ENCODE measurements at regions not wholly inside any gene's neighbourhood (a gene's known extent, or its start where the extent isn't known, plus 50 kb on each side); places are given as distances from the start of the nearest gene placed in this dataset.

DNA sequence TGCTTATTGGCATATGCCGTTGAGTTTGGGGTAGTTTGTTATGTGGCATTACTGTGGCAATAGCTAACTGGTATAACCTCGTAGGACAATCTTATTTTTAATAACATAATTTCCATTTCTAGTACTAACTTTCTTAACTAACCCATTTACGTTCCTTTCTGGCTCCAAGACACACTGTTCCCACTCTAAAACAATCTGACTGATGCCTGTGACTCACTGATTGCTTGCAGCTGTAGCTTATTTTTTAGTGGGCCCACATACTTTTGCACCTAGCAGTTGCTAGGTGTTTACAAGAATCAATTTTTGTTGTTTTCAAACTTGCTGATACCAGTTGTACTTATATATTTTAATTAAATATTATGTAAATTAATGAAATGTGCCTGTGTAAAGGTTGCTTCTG lies 52.2 kb downstream of the FAT3 start:
- DNase-seq (ENCODE audit: low read depth) = peak; percentile 15

DNA sequence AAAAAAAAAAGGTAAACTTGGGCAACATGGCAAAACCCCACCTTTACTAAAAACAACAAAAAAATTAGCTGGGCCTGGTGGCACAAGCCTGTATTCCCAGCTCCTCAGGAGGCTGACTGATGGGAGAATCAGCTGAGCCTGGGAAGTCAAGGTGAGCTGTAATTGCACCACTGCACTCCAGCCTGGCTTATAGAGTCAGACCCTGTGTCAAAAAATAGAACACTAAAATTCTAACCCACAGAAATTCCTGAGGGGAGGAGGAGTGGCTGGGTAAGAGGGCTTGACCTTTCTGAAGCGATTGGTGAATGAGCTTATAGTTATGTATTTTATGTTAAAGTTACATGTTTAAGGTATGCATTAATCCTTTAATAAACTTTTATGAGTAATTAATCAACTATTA lies 53.3 kb downstream of the FAT3 start:
- DNase-seq (ENCODE audit: low read depth) = no peak

DNA sequence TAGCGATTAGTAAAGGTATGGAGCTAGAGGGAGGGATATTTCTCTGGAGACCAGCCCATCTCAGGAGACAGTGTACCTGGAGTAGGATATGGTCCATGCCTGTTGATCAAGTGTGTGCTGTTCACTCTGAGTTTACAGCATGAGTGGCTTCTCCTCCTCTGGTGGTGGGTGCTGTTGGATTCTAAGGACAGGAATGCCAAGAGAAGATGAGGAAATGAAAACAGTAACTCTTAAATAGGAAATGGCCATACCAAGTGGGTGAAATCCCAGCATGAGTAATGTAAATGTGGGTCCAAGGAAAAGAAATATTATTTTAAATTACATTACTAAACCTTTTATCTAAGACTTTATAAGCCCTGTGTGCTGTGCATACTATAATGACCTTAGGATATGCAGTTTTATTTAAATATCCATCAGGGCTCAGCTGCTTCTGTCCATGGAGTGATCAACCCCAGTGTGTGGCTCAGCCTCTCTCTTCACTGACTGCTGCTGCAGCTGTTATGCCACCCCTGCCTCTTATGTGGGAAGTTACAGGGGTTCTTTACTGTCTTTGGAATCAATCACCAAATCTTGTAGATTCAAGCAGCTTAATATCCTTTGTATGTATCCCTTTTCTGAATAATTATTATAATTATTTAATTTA lies 54.3 kb downstream of the FAT3 start:
- no peak for DNase-seq (ENCODE audit: low read depth)

DNA sequence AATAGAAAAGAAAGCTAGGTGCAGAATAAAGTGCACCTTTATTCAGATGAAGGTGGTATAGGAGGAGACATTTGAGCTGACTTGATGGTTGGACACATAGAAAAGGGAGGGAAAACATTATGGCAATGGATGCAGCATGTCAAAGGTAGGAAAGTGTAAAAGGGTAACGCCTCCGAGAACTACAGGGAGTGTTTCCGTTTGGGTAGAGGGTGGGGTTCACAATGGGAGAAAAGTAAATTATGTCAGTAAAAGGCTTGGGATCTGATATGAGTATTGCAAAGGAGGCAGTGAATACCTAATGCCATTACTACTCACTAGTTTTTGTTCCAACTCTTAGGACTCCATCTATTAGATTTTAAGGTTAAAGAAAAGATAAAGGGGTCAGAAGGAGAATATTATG lies 59.5 kb downstream of the FAT3 start:
- no peak for DNase-seq (ENCODE audit: low read depth)

DNA sequence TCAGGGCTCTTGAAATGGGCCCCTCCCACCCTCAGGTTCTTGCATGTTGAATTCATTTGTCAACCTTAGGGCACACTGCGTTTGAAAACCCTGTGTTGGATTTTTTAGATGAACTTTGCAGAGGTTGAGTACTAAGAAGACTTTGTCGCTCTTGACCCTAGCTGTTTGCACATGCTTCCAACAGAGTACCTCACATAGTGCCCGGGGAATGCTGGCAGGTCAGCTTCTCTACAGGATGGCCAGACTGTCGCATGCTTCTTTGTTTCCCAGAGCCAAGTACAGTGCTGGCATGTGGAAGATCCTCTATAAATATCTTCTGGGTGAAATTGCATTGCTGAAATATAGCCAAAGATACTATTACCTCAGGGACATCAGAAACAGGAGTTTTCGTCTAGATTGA lies 59.9 kb downstream of the FAT3 start:
- no peak for DNase-seq (ENCODE audit: low read depth)

DNA sequence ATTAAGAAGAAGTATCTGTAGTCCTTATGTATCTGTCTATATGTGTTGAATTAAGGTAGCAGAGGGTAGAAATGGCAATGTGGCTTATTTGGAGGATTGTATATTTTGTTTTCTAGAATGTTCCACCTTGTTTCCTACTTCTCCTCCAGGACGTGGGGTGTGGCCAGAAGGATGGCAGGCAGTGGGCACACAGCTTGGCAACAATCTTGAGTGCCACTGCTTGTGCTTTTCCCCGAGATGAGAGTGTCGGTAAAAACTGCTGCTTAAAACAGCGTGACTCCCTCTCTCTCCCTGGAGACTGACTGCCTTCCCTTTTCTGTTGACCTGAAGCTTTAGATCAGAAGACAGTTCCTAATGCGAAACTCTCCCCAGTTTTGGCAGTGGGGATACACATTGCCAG lies 61.2 kb downstream of the FAT3 start:
- no peak for DNase-seq (ENCODE audit: low read depth)

DNA sequence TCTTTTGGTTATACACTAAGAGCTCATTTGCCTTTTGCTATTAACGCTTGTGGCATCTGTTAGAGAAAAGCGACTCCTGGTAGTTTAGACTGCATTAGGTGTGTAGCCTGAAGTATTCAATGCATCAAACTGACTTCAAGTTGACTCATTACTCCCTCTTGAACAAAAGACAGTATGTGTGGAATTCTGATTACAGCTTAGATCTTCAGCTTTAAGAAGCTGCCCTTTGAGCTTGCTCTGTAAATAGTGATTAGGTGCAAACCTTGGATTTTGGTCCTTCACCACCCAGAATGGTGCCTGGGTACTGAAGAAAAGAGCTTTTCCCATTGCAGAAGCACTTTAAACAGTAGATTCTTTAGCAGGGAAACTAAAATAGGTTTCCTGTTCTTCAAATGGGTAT lies 62.1 kb downstream of the FAT3 start:
- no peak for DNase-seq (ENCODE audit: low read depth)

DNA sequence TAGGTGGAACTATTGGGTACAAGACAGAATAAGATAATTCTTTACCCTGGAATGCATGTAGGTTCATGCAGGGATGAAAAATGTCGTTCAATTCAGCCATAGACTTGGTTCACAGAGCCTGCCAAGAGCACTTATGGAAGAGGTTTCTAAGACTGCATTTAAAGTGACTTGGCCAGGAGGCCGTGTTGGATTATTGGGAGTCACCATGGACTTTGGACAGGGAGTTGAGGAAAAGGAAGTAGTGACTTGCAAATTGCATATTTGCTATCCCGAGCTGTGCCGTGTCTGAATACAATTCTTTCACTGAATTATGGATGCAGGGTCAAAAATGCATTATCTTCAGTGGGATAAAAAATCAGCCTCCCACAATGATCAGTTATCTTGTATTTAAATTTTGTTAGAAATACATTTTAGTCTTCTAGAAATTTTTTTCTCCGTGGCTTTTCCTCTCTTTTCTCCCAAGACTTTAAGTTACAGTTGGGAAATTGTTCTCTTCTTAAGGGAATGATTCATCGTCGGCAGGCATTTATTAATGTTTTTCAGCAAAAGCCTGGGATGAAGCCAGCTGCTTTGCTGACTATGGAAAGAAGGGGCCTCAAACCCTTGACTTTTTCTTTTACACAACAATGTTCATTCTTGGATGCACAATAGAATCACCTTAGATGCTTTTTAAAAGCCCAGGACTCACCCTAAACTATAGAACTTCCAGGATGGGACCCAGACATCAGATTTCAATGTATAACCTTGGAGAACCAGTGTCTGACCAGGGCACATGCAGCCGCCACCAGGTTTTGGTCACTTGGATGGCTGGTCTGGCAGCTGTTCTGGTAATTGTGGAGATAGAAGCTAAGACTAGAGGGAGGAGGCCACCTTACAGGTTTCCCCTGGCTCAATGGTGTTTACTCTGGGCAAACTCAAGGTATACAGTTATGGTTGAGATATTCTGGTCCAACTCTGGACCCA lies 70.8 kb downstream of the FAT3 start:
- DNase-seq (ENCODE audit: low read depth) = peak; percentile 67

DNA sequence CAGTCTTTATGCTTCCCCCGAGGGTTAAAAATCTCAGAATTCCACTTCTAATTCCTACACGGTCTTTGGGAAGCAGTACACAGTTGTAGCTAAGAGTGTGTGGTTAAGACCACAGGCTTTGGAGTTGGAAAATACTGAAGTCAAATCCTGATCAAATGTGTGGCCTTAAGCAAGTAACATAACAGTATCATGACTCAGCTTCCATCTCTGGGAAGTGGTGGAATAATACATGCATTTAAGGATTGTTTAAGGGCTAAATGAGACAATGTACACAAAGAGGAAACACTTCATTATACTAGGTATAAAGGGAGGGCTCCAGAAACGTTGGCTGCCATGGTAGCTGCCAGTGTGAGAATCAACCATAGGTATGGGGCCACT lies 71.5 kb downstream of the FAT3 start:
- DNase-seq (ENCODE audit: low read depth) = peak; percentile 66

DNA sequence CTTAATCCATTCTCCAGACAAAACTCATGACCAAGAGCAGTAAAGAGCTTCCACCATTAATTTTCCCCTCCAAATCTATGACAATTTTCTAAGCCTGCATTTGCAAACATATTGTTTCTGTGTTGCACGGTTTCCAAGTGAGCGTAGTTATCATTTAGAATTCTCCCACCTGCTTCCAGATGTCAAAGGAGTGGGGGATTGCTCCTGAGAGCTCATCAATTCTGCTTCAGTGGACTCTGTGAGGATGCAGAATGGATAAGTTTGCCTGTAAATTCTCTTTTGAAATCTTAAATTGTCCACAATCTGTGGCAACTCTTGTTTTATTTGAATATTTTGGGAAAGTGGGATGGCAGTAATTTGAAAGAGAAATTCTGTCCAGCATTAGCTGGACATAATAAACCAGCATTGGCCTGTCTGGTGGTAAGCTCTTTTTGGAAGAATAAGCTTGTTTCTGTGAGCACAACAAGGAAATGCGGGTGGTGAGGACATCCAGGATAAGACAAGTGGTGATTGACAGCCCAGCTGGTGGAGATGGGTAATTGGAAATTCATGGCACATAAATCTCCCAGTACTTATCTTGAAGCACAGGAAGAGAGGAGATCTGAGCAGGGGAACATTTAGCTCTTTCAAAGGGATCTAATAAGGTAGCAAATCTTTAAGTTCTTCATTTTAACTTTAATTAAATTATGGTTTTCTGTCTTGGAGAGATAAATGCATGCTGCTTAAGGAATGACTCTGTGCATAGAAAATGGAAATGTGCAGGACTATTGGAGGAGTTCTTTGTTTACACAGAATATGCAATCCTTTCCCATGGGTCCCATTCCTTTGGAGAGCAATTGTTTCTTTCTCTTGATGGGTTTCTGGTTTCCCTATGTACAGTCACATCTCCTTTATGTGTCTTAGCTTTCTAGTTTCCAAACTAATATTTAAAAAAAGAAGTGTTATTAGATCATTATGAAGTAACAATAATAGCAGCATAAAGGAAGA lies 73.2 kb downstream of the FAT3 start:
- no peak for DNase-seq (ENCODE audit: low read depth)

DNA sequence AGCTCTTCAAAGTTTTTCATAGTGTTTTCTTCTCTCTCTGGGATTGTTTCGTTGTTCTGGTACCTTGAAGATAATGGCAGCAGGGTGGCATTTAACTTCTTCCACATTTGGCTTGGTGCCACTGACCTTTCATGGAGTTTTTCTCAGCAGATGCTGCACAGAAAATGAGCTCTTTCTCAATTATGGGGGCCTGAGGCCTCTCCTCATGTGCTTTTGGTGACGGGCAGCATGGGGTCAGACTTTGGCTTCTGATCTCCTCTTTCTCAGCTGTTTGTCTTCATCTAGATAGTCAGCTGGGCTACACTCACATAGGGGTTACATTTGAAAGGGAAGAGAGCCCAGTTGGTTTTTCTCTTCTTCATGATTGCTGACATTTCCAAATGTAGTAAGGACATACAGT lies 76.3 kb downstream of the FAT3 start:
- no peak for DNase-seq (ENCODE audit: low read depth)

DNA sequence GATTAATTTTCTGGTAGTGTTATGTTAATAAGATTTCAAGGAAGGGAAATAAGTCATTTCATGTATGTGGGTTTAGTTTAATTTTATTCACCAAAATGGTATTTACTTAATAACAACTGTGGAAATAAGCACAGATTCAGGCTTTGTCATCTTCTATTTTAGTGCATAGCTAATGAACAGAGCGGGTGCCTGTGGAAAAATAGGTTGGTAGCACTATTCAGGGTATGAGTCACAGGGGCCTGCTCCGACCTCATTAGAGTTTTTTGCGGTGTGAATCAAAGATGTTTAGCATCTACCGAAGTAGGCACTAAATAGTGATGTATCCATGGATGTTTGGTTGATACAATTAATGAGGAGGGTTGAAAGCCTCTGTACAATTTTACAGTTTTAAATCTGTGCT lies 78.2 kb downstream of the FAT3 start:
- no peak for DNase-seq (ENCODE audit: low read depth)

DNA sequence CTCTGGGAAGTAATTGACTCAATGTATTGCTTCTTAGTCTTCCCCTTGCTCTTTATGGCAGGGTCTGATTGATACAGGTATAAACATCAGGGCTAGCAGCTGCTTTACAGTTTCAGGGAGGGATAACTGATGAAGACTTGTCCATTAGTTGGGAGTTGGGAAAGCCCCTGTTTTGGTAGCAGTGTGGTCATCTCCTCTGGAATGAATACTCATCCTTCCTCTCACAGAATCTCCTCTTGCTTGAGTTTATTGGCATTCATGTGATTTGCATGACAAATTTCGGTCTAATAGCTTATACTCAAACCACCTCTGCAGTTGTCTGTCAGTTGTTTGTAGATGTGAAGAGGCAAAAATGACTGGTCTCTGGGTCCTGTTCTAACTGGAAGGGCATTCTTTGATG lies 79.7 kb downstream of the FAT3 start:
- DNase-seq (ENCODE audit: low read depth) = no peak

DNA sequence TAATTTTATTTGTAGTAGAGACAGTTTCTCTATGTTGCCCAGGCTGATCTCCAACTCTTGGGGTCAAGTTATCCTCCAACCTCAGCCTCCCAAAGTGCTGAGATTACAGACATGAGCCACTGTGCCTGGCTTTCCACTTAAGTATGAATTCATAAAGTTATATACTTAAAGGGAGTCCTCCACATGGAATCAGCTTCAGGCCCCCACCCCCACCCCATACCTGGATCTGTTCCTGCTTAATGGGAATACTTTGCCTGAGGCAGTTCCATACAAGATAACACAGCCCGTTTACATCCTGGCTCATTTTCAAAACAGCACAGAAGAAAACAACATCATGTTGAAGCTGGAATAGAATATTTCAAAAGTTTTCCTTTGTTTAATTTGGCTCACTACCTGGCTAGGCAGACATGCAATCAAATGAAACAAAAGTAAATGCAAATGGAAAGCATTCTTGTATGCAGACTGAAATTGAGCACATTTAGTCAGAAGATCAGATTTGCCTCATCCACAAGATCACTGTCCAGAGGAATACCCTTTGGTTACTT lies 82.4 kb downstream of the FAT3 start:
- DNase-seq (ENCODE audit: low read depth) = no peak

DNA sequence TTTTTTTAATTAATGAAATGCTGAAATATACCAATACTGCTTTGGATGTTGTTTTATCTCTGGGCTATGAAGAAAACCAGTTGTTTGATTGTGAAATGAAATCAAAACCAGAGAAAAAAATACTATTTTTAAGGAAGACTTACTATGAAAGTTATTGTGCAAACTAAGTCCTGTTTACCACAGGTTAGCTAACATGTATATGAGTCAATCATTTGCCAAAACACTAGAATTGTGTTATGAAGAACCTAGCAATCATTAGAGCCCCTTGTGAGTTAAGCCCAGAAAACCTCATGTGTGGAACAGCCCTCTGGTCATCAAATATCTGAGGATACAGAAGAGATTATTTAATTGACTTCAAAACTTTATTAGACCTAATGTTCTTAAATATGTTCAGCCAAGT lies 83.7 kb downstream of the FAT3 start:
- DNase-seq (ENCODE audit: low read depth) = peak; percentile 48

DNA sequence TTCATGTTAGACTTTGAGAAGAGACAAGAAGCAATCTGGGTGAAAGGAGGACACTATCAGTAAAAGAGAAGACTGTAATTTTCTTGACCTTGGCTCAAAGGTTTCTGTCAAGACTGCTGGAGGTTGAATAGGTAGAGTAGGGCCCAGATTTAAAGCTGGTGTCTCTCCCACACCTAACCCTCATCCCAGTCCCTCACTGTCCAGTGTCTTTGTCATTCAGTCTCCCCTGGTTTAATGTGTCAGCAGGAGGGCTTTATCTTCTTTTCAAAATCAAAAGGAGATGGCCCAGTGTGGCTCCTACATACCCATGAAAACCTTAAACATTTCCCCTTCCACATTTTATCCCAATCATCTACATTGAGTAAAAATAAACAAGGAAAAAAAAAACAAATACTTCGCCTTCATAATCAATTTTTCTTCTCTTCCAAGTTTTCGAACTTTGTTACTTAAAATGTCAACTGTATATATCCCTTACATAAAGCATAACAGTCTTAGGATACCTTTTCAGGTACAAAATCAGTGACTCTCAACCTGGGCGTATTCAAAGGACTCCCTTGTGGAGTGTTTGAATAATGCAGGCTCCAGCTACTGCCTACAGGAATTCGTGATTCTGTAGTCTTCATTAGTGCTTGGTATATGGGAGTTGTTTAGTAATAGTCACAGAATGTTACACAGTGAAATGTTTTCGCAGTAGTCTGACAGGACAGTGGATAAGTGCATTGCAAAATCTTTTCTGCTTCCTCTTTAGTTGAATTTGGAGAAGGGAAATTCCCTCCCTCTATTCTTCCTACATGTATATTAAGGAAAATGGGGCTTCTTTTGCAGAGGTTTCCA lies 87.2 kb downstream of the FAT3 start:
- peak; percentile 63 for DNase-seq (ENCODE audit: low read depth)

DNA sequence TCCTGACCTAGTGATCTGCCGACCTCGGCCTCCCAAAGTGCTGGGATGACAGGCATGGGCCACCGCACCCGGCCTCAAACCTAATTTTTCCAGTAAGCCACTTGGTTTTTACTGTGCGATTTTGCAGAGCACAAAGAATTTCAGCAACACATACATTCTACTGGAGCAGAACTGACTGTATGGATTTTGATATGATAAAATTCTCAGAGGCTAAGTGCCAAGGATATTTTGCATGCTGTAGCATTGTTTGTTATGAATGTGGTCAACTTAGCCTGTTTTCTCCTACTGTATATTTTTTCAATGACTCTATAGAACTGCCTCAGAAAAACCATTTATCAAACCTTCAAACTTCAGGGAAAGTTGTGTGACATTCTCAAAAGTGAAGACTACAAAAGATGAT lies 89.2 kb downstream of the FAT3 start:
- no peak for DNase-seq (ENCODE audit: low read depth)

DNA sequence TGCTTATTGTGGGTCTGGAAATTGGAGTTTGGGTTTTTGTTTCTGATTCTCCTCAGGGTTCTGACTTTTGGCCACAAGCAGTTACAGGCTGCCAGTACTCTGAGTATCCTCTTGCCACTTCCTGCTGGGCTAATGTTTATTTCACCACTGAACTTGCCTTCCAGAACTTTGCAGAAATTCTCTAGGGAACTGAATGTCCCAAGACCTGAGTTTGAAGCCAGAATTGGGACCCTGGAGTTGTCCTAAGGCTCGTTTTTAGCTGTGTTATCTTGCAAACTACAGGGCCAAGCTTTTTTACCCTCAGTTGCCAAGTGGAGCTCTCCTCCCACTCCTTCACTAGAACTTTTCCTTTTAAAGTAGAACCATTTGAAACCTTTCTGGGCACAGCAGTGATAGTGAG lies 89.9 kb downstream of the FAT3 start:
- DNase-seq (ENCODE audit: low read depth) = peak; percentile 3

DNA sequence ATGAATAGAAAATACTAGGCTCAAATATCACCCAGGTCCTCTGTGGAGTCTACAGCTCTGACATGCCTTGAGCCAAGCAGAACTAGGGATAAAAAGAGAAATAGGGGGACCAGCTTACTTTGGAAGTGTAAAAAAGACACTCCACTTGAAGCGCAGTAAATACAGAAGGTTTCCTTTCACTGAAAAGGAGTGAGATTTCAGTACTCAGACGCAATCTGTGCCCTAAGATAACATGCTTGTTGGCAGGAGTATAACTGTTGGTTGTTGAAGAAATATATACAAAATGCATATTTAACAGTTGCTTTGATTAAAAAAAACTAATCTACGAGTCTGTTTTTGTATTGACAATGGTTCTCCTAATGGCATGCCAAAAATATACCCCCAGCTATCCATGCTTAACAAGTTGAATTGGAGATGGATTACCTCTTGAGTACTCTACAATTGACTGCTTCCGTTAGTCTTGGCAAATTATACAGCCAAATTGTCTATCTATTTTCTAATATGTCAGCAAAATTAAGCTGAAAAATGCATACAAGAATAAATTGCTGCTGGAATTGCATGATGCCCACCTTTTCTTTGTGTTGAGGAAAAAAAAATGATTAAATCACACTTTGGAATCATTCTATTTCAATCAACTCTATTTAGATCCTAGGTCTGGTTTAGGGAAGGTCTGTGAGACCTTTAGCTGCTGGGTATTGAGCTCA lies 91.6 kb downstream of the FAT3 start:
- no peak for DNase-seq (ENCODE audit: low read depth)

DNA sequence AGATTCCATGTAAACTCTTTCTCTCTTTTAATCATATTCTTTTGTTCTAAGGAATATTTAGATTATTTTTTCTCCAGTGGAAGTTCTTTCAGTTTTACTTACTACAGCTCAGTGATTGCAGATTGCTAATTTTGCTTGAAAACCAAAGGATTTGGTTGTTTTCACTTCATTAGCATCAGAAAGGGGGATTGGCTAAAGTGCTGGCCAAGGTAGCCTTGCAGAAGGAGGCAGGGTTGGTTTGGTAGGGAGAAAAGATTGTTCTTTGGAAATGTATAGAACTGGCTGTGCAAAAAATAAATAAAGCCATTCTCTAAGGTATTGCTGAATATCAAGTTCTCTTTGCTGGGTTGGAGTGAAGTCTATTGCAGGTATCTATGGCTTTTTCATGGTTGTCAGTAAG lies 92.6 kb downstream of the FAT3 start:
- no peak for DNase-seq (ENCODE audit: low read depth)

DNA sequence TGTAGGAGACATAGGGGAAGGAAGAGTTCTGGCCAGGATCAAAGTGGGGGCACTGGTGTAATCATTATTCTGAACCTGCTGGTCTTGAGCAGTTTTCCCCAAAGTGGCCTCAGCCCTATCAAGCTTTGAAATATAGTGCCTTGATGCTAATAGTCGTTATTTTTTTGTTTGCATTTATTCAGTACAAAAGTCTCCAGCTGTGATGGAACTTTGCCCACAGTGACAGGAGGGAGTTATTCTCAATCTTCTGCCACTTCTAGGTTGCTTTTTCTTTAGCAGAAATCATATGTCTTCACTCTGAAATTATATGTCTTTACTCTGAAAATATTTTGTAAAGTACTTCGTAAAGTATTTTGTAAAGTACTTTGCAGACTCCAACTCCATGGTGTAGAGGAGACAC lies 93.1 kb downstream of the FAT3 start:
- DNase-seq (ENCODE audit: low read depth) = no peak
